Fibroblast of lung (primary cell): ENCODE measurements at regions not wholly inside any gene's neighbourhood (a gene's known extent, or its start where the extent isn't known, plus 50 kb on each side); places are given as distances from the start of the nearest gene placed in this dataset.

Experiments
- DNase-seq, 2 donors: peaks; one replicate each; pipeline versions ENCODE4 v3.0.0 to v3.0.0-alpha.2; 2010; ENCODE audit warnings: low read depth in 2 of 2
- H2AFZ ChIP-seq: 2 replicates; pipeline ENCODE4 v1.5.1; 2012; ENCODE audit warnings: low read length, control low read depth, inconsistent platforms
- H3K27ac ChIP-seq: 2 replicates; pipeline ENCODE4 v1.5.1; 2011; ENCODE audit warnings: low read length, control low read depth; ENCODE audit not compliant: insufficient read depth
- H3K27me3 ChIP-seq: 2 replicates; pipeline ENCODE4 v1.5.1; 2011; ENCODE audit warnings: mild to moderate bottlenecking, low read length; ENCODE audit not compliant: control insufficient read depth, insufficient read depth
- H3K36me3 ChIP-seq: 2 replicates; pipeline ENCODE4 v1.5.1; 2011; ENCODE audit warnings: low read length; ENCODE audit not compliant: control insufficient read depth, insufficient read depth
- H3K4me1 ChIP-seq: 2 replicates; pipeline ENCODE4 v1.5.1; 2011; ENCODE audit warnings: low read length; ENCODE audit not compliant: control insufficient read depth, insufficient read depth; ENCODE audit errors: extremely low read depth
- H3K4me2 ChIP-seq: 2 replicates; pipeline ENCODE4 v1.5.1; 2011; ENCODE audit warnings: low read length, control low read depth; ENCODE audit not compliant: insufficient read depth; ENCODE audit errors: extremely low read depth
- H3K4me3 ChIP-seq, 4 experiments: fragments of 200-600 bp in 1 of 4; sonication (generic) in 1 of 4; replicated peaks in 1 of 4; 2 replicates each; pipeline ENCODE4 v1.5.1; 2011 to 2016; ENCODE audit warnings: low read length in 4 of 4, low read depth in 3 of 4, mild to moderate bottlenecking in 3 of 4, control low read depth in 2 of 4, inconsistent platforms in 1 of 4, mixed read lengths in 1 of 4; ENCODE audit not compliant: insufficient read depth in 1 of 4; ENCODE audit errors: control extremely low read depth in 1 of 4
- H3K79me2 ChIP-seq: 2 replicates; pipeline ENCODE4 v1.5.1; 2012; ENCODE audit warnings: mild to moderate bottlenecking, low read length, inconsistent platforms; ENCODE audit not compliant: control insufficient read depth, insufficient read depth
- H3K9ac ChIP-seq: 2 replicates; pipeline ENCODE4 v1.5.1; 2011; ENCODE audit warnings: mild to moderate bottlenecking, low read length, control low read depth; ENCODE audit not compliant: insufficient read depth
- H3K9me3 ChIP-seq: 2 replicates; pipeline ENCODE4 v1.5.1; 2012; ENCODE audit warnings: low read depth, low read length; ENCODE audit not compliant: control insufficient read depth, insufficient read depth
- H4K20me1 ChIP-seq: 2 replicates; pipeline ENCODE4 v1.5.1; 2011; ENCODE audit warnings: low read length; ENCODE audit not compliant: control insufficient read depth, insufficient read depth; ENCODE audit errors: extremely low read depth
- EZH2 ChIP-seq: IDR thresholded peaks from 2 replicates; pipeline ENCODE4 v1.5.1; 2012; ENCODE audit warnings: low read length, control low read depth, mild to moderate bottlenecking; ENCODE audit errors: missing control alignments
- TF ChIP-seq, protein P1 (sequence below), 2 donors: IDR thresholded peaks in 1 of 2; conservative IDR thresholded peaks in 1 of 2; 1 replicate in 1 of 2; 2 replicates in 1 of 2; pipeline ENCODE4 v1.5.1; 2011 to 2012; ENCODE audit warnings: low read length in 2 of 2, control low read depth in 1 of 2, inconsistent platforms in 1 of 2, low read depth in 1 of 2, mild to moderate bottlenecking in 1 of 2

DNA sequence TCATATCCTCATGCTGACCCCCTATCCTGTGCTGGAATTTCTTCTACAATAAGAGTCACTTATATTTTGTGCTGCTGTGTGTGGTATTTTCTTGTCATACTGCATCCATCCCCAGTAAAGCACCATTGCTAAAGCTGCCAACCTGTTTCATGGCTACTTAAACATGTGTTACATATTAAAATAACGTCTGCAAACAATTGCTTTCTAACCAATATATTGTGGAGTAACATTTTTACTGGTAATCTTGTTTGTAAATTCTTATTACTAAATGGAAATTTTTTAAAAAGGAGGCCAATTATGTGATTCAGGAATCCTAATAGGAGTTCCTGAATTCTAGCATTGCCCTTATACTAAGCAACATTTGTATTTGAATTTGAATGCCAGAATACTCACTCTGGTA, 160.3 kb upstream of the VEGFC start:
- Histone ChIP-seq H2AFZ (no peak overlapping the region), H3K27me3 (no peaks in the 10 kb centered on the region), H3K9me3 (no peaks in the 10 kb centered on the region), H3K4me2 (no peak overlapping the region), H3K27ac (no peak overlapping the region), H3K4me3 (no peak overlapping the region), H3K4me1 (no peaks in the 10 kb centered on the region), H4K20me1 (no peaks in the 10 kb centered on the region), H3K9ac (no peak overlapping the region), H3K79me2 (no peaks in the 10 kb centered on the region), H3K36me3 (no peaks in the 10 kb centered on the region)
- TF ChIP-seq EZH2: no peak
- TF ChIP-seq, protein P1, sequence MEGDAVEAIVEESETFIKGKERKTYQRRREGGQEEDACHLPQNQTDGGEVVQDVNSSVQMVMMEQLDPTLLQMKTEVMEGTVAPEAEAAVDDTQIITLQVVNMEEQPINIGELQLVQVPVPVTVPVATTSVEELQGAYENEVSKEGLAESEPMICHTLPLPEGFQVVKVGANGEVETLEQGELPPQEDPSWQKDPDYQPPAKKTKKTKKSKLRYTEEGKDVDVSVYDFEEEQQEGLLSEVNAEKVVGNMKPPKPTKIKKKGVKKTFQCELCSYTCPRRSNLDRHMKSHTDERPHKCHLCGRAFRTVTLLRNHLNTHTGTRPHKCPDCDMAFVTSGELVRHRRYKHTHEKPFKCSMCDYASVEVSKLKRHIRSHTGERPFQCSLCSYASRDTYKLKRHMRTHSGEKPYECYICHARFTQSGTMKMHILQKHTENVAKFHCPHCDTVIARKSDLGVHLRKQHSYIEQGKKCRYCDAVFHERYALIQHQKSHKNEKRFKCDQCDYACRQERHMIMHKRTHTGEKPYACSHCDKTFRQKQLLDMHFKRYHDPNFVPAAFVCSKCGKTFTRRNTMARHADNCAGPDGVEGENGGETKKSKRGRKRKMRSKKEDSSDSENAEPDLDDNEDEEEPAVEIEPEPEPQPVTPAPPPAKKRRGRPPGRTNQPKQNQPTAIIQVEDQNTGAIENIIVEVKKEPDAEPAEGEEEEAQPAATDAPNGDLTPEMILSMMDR (conservative IDR thresholded peaks at IDR 0.05 in 1 of 2, IDR thresholded peaks at IDR 0.05 in 1 of 2; ENCODE audit: low read depth in 1 of 2, low read length in 2 of 2): no peak
- no peak for DNase-seq

DNA sequence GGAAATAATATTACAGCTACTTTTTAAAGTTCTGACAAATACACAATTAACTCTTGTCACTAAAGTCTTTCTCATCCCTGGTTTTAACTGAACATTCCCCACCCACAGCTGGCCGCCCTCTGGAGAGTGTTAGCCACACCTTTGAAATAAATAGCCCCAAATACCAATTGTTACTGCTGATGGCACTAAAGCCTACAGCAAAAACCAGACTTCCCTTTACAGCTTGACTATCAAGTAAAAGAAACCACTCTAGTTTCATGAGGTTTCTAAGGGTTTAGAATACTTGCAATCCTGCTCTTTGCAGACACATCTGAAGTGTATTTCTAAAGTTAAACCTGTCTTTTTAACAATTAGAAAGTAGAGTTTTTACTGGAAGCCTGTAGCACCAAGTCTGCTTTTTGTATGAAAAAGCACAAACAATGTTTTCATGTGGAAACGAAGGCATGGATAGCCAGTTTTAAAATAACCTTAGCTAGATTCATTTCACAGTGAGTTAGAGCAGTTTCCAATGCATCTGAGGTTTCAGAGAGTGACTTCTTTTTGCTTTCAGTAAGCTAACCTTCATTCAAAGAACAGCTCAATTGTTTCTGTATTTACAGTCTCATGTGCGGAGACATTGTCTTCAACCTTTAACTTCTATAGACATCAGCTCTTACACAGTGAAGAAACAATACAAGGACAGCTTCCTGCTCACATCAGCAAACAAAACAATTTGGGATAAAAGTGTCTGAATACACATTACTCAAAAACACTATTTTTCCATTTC, 164.8 kb upstream of the VEGFC start:
- Histone ChIP-seq H3K79me2 (no peaks in the 10 kb centered on the region), H2AFZ (peak overlapping the region; percentile 19), H3K9ac (no peak overlapping the region), H4K20me1 (no peaks in the 10 kb centered on the region), H3K4me2 (no peak overlapping the region), H3K27ac (no peak overlapping the region), H3K9me3 (no peaks in the 10 kb centered on the region), H3K27me3 (no peaks in the 10 kb centered on the region), H3K4me1 (no peaks in the 10 kb centered on the region), H3K36me3 (no peaks in the 10 kb centered on the region), H3K4me3 (no peak overlapping the region)
- no peak for DNase-seq
- TF ChIP-seq EZH2: no peak
- TF ChIP-seq, protein P1 (conservative IDR thresholded peaks at IDR 0.05 in 1 of 2, IDR thresholded peaks at IDR 0.05 in 1 of 2; ENCODE audit: low read depth in 1 of 2, low read length in 2 of 2): no peak

DNA sequence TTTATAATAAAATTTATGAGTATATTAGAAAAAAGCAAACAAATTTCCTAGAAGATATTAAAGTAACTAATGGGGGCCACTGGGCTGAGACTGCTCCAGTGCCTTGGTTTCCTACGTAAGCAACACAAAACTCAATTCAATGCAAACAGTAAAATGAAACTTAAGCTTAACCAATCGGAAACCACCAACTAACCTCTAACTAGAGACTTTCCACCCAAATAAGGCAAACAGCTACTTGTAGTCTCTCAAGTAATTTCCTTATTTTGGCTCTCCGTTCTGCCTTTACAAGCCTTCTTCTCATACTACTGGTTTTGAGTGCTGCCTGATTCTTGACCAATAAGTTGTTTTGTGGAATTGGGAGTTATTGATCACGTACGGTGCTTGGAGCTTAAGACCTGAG, 167.3 kb upstream of the VEGFC start:
- no peaks in the 10 kb centered on the region for H4K20me1 ChIP-seq
- TF ChIP-seq, protein P1 (conservative IDR thresholded peaks at IDR 0.05 in 1 of 2, IDR thresholded peaks at IDR 0.05 in 1 of 2; ENCODE audit: low read depth in 1 of 2, low read length in 2 of 2): no peak
- TF ChIP-seq EZH2: no peak
- no peaks in the 10 kb centered on the region for H3K79me2 ChIP-seq
- peak overlapping the region; percentile 24 for H2AFZ ChIP-seq
- no peaks in the 10 kb centered on the region for H3K36me3 ChIP-seq
- H3K9ac ChIP-seq: no peak overlapping the region
- H3K4me2 ChIP-seq: no peak overlapping the region
- no peak overlapping the region for H3K4me3 ChIP-seq
- DNase-seq: no peak
- no peaks in the 10 kb centered on the region for H3K27me3 ChIP-seq
- H3K9me3 ChIP-seq: no peaks in the 10 kb centered on the region
- H3K4me1 ChIP-seq: no peaks in the 10 kb centered on the region
- no peak overlapping the region for H3K27ac ChIP-seq
